ENCODE measurements at regions not wholly inside any gene's neighbourhood (a gene's known extent, or its start where the extent isn't known, plus 50 kb on each side); places are given as distances from the start of the nearest gene placed in this dataset.

DNA sequence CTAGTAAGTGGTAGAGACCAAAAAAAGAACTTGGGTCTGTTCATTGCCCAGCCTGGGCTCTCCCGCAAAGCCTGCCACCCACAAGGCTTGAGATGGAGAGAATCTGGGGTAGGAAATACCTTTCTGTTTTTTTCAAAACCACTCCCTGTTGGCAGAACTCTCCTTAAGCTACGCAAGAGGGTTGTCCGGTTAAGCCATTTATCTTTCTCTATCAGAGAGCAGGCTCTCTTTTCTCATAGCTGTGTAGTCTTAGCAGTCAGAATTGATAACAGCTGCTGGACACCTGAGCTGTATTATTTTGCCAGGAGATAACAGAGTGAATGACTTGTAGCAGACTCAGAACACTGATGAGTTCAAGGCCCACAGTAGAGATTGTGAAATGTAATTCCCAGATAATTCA is 1088.1 kb downstream of the TSN start:
- H3K4me1 Mint-ChIP-seq (ENCODE audit: low read depth): peaks cover 10% of the 10 kb centered on the region
- TF ChIP-seq, protein P1, sequence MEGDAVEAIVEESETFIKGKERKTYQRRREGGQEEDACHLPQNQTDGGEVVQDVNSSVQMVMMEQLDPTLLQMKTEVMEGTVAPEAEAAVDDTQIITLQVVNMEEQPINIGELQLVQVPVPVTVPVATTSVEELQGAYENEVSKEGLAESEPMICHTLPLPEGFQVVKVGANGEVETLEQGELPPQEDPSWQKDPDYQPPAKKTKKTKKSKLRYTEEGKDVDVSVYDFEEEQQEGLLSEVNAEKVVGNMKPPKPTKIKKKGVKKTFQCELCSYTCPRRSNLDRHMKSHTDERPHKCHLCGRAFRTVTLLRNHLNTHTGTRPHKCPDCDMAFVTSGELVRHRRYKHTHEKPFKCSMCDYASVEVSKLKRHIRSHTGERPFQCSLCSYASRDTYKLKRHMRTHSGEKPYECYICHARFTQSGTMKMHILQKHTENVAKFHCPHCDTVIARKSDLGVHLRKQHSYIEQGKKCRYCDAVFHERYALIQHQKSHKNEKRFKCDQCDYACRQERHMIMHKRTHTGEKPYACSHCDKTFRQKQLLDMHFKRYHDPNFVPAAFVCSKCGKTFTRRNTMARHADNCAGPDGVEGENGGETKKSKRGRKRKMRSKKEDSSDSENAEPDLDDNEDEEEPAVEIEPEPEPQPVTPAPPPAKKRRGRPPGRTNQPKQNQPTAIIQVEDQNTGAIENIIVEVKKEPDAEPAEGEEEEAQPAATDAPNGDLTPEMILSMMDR (IDR thresholded peaks at IDR 0.05; ENCODE audit: unreplicated experiment): no peak
- no peak overlapping the region for H3K27ac Mint-ChIP-seq

DNA sequence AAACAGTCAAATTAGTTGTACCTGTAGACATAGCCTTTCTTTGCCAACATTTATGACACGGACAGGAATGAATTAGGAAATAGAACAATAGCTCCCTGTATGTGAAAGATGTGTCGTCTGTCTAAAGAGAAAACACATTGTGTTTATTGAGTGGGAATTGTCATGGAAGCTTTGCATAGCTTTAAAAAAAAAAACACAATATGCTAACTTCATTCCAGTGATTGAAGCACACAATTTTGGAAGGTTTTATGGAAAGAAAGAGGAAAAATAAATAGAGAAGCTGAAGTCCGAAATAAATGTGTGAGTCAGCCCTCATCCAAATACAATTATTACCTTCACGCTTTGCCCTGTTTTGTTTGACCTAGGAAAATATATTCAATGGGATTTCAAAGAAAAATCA is 1095.7 kb downstream of the TSN start:
- H3K27me3 Mint-ChIP-seq: peaks cover 3% of the 10 kb centered on the region
- no peak overlapping the region for H3K27ac Mint-ChIP-seq
- DNase-seq (ENCODE audit: low spot score, unreplicated experiment): no peak
- no peak overlapping the region for H3K4me3 Mint-ChIP-seq (ENCODE audit: low read depth)
- TF ChIP-seq, protein P1 (IDR thresholded peaks at IDR 0.05; ENCODE audit: unreplicated experiment): no peak
- no peaks in the 10 kb centered on the region for H3K36me3 Mint-ChIP-seq (ENCODE audit: insufficient read depth)
- H3K9me3 Mint-ChIP-seq (ENCODE audit: low read depth): no peaks in the 10 kb centered on the region
- H3K4me1 Mint-ChIP-seq (ENCODE audit: low read depth): peaks cover 3% of the 10 kb centered on the region

More for the DNA sequence above, 1088.1 kb downstream of the TSN start:
- no peaks in the 10 kb centered on the region for H3K27me3 Mint-ChIP-seq
- H3K9me3 Mint-ChIP-seq (ENCODE audit: low read depth): peaks cover 4% of the 10 kb centered on the region
- no peak overlapping the region for H3K4me3 Mint-ChIP-seq (ENCODE audit: low read depth)
- DNase-seq (ENCODE audit: low spot score, unreplicated experiment): no peak
- H3K36me3 Mint-ChIP-seq (ENCODE audit: insufficient read depth): no peaks in the 10 kb centered on the region

DNA sequence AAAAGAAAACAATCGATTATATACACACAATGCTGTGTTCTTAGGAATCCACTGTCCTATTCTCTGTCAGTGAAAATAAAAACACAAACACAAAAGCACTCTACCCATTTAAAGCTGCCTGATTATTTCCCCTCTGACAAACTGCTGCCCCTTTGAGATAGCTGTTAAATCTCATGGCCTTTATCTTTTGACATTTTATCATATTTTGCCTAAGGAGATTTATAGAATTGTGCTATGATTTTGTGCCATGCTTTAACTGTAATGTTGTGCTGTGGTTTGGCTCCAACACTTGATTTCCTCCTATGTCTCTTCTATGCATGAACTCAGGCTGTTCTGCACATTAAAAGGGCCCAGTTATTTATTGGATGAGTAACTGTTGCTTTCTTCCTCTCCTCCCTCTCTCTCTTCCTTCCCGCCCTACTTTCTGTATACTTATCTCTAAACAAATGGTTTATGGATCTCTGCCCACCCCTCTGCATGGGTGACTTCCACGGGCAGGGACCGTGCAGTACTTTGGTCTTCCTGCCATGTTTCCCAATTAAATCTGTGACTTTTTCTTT is 1096.6 kb downstream of the TSN start:
- Mint-ChIP-seq H3K4me3 (ENCODE audit: low read depth) (no peak overlapping the region), H3K36me3 (ENCODE audit: insufficient read depth) (no peaks in the 10 kb centered on the region), H3K27ac (no peak overlapping the region), H3K27me3 (peaks cover 3% of the 10 kb centered on the region), H3K9me3 (ENCODE audit: low read depth) (no peaks in the 10 kb centered on the region), H3K4me1 (ENCODE audit: low read depth) (peaks cover 3% of the 10 kb centered on the region)
- TF ChIP-seq, protein P1 (IDR thresholded peaks at IDR 0.05; ENCODE audit: unreplicated experiment): no peak
- no peak for DNase-seq (ENCODE audit: low spot score, unreplicated experiment)

DNA sequence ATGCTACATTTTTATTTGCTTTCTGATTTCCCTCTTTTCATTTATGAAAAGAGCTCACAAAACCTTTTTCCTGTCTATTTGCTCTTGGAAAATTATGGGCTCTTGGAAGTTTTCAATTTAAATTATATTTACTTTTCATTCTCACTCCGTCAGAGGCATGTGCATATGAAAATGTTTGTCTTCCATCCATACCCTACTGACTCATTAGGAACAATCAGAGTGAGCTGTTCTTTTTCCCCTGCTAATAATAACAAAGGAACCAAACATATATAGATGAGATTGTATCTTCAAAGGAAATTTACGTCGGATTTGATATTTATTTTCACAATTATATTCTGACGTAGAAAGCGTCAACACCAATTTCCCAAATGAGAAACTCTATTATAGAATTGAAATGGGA is 1101.2 kb downstream of the TSN start:
- no peak for DNase-seq (ENCODE audit: low spot score, unreplicated experiment)
- Mint-ChIP-seq H3K4me3 (ENCODE audit: low read depth) (no peak overlapping the region), H3K4me1 (ENCODE audit: low read depth) (no peaks in the 10 kb centered on the region), H3K27ac (no peak overlapping the region), H3K27me3 (no peaks in the 10 kb centered on the region), H3K9me3 (ENCODE audit: low read depth) (no peaks in the 10 kb centered on the region), H3K36me3 (ENCODE audit: insufficient read depth) (no peaks in the 10 kb centered on the region)
- TF ChIP-seq, protein P1 (IDR thresholded peaks at IDR 0.05; ENCODE audit: unreplicated experiment): no peak

DNA sequence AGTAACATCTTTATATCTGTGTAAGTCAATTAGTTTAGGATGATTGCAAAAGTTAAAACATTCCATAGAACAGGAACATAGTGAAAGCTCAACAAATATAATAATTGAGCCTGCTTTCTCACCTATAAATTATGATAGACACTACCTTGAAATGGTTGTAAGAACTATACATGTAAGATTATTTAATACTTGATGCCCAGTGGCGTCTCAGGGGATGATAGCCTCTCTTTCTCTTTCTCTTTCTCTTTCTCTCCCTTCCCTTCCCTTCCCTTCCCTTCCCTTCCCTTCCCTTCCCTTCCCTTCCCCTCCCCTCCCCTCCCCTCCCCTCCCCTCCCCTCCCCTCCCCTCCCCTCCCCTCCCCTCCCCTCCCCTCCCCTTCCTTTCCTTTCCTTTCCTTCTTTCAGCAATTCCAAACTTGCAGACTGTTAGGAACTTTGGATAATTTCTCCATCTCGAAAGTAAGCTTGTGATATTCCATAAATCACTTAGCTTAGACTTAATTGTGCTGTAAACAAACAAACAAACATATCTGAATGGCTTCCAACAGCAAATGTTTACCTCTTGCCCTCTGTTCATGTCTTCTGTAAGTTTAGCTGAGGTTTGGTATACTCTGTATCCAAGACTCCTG is 1102.7 kb downstream of the TSN start:
- Mint-ChIP-seq H3K27me3 (no peaks in the 10 kb centered on the region), H3K4me1 (ENCODE audit: low read depth) (no peaks in the 10 kb centered on the region), H3K27ac (no peak overlapping the region), H3K9me3 (ENCODE audit: low read depth) (no peaks in the 10 kb centered on the region), H3K36me3 (ENCODE audit: insufficient read depth) (no peaks in the 10 kb centered on the region), H3K4me3 (ENCODE audit: low read depth) (no peak overlapping the region)
- no peak for DNase-seq (ENCODE audit: low spot score, unreplicated experiment)
- TF ChIP-seq, protein P1 (IDR thresholded peaks at IDR 0.05; ENCODE audit: unreplicated experiment): no peak
